ENCODE measurements at regions not wholly inside any gene's neighbourhood (a gene's known extent, or its start where the extent isn't known, plus 50 kb on each side); places are given as distances from the start of the nearest gene placed in this dataset.
A peak's percentile ranks its signal among the peaks of the same experiment; 100 is the strongest.

DNA sequence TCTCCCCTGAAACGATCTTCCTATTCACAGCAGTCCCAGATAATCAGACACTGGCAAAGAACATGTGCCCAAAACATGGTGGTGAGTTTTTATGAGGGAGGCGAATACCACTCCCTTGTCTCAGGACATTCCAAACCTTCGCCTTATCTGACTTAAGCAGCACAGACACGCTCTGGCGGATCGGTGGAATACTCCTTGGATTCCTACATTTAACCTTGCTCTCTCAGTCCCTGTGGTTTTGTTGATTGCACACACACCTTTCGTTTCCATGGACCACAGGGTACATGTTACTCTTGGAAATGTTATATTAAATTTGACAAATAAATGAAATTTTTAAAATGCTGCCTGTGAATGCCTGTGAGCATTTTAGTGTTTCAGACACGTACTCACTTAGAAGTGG lies 87.8 kb upstream of the CPEB4 start:
- no peak for DNase-seq (ENCODE audit: low read depth in 2 of 2)

GRCh38 chr5:173801006-173801405 lies 87.1 kb upstream of the CPEB4 start:
- no peak for DNase-seq (ENCODE audit: low read depth in 2 of 2)

GRCh38 chr5:173802670-173803165 lies 85.4 kb upstream of the CPEB4 start:
- no peak for DNase-seq (ENCODE audit: low read depth in 2 of 2)

- no peak for DNase-seq (ENCODE audit: low read depth in 2 of 2)
Observed at GRCh38 chr5:173804579-173804978, 83.6 kb upstream of the CPEB4 start.

GRCh38 chr5:173806270-173807035 lies 81.7 kb upstream of the CPEB4 start:
- no peak for DNase-seq (ENCODE audit: low read depth in 2 of 2)

DNA sequence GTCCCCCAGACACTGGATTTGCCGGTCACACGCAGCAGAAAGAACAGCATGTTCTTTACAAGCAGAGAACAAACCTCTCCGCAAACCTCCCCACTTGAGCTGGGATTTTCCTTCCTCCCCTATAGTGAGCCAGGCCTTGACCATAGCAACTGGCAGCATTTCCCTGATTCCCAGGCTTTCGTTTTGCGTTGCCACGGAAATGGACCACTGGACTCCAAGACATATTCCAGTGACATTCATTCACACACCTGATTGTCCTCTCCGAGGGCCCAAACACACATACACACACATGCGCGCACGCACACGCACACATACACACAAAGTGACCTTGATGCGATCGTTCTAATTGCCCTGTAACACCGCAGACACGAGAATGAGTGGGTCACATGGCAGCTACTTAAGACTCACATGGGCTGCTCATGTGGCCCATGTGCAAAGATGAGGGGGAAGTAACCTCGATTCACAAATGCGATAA lies 80.9 kb upstream of the CPEB4 start:
- no peak for DNase-seq (ENCODE audit: low read depth in 2 of 2)

GRCh38 chr5:173808079-173808808 lies 79.9 kb upstream of the CPEB4 start:
- DNase-seq (ENCODE audit: low read depth in 2 of 2): no peak

DNA sequence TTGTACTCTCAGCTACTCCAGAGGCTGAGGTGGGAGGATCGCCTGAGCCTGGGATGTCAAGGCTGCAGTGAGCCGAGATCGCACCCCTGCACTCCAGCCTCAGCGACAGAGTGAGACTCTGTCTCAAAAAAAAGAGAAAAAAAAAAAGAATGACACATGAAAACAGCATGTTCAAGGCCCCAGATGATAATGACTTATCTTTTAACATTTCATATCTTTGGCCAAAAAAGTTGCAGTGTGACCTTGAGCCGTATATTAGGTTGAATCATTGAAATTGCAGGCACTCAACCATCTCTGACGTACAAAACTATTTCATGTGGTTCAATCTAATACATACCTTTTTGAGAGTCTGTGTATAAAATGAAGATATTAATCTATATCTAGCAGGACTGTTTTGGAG lies 79.1 kb upstream of the CPEB4 start:
- no peak for DNase-seq (ENCODE audit: low read depth in 2 of 2)

GRCh38 chr5:173812811-173813550 lies 75.2 kb upstream of the CPEB4 start:
- no peak for DNase-seq (ENCODE audit: low read depth in 2 of 2)

- DNase-seq (ENCODE audit: low read depth in 2 of 2): no peak
Observed at GRCh38 chr5:173814053-173814452, 74.1 kb upstream of the CPEB4 start.

DNA sequence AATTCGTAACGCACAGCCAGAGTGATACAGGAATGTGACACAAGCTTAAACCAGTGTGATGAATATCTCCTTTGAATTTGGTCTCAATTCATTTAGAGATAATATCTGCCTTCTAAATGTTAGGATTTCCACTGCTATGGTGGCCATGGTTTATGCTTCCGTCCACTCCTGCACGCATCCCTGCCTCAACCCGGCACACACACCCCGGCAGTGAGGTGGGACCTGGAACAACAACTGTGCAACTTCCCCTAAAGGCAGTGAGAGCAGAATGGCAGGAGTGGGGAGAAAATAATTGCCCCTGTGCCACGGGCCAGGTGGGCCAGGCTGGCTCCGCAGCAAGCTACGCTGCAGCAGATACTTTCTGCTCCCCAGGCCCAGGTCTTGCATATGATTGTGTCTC lies 72.6 kb upstream of the CPEB4 start:
- DNase-seq (ENCODE audit: low read depth in 2 of 2): no peak

DNA sequence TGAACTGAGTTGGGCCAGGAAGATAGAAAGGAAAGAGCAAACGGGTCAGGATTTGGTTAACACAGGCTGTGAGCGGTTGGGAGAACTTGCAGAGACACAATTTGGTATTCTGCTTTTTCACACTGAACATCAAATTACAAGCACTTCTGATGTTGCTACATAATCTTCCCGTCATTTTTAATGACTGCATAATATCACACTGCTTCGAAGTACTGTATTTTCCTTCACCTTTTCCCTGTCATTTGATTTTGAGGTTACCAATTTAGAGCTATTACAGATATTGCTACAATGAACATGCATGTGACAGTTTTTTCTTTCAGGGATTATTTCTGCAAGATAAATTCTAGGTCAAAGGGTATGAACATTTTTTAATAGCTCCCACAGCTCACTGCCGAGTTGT lies 71.4 kb upstream of the CPEB4 start:
- DNase-seq (ENCODE audit: low read depth in 2 of 2): no peak

GRCh38 chr5:173817561-173817960 lies 70.6 kb upstream of the CPEB4 start:
- DNase-seq (ENCODE audit: low read depth in 2 of 2): no peak

- DNase-seq (ENCODE audit: low read depth in 2 of 2): no peak
Observed at GRCh38 chr5:173819521-173819920, 68.6 kb upstream of the CPEB4 start.

- DNase-seq (ENCODE audit: low read depth in 2 of 2): no peak
Observed at GRCh38 chr5:173823274-173823644, 64.9 kb upstream of the CPEB4 start.

- DNase-seq (ENCODE audit: low read depth in 2 of 2): peak; percentile 7 to 56
Observed at GRCh38 chr5:173823721-173824567, 64.2 kb upstream of the CPEB4 start.

DNA sequence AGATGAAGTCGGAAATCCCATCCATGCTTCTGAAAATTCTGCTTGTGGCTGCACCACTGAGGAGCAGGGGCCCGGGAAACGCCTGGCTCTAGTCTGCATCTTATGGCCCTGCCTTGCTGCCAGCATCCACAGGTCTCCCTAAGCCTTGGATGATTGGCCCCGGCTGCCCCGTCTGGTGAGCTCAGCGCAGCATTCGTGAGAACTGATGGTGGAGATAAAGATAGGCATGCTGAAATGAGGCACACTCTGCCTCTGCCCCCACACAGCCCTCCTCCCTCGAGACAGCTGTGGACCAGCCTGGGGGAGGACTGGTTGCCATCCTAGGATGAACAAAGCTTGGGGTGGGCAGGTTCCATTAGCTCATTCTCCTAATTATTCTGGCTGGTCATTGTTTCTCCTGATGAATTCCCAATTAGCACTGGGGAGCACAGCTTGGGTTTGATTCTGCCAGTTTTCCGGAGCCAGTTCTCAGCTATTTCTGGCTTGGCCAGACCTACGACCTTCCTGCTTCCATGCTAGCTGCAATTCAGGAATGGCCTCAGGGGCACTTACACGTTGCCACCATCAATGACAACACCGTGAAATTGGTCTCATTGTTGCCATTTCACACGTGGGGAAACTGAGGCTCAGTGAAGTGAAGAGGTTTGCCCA lies 62.8 kb upstream of the CPEB4 start:
- no peak for DNase-seq (ENCODE audit: low read depth in 2 of 2)

DNA sequence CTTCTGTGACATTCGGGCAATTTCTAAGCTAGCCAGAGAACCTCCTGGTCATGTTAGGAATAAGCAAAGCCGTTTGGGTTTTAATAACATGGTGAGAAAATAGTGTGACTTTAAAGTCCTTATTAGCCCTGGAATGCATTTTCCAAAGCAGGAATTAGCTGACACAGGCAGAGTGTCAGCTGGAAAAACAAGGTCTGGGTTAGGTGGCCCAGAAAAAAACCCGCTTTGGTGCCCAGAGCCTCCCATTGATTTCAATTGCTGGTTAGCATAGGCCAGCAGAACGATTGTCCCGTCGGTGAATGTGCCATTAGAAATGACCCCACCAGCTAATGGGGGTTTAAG lies 62.1 kb upstream of the CPEB4 start:
- DNase-seq (ENCODE audit: low read depth in 2 of 2): peak in 1 of 2 donors; percentile 37

- no peak for DNase-seq (ENCODE audit: low read depth in 2 of 2)
Observed at GRCh38 chr5:173826428-173827350, 61.5 kb upstream of the CPEB4 start.

- no peak for DNase-seq (ENCODE audit: low read depth in 2 of 2)
Observed at GRCh38 chr5:173828952-173829351, 59.2 kb upstream of the CPEB4 start.

Measured in dermis microvascular lymphatic vessel endothelial cell (primary cell).